ENCODE measurements at regions not wholly inside any gene's neighbourhood (a gene's known extent, or its start where the extent isn't known, plus 50 kb on each side); places are given as distances from the start of the nearest gene placed in this dataset.

DNA sequence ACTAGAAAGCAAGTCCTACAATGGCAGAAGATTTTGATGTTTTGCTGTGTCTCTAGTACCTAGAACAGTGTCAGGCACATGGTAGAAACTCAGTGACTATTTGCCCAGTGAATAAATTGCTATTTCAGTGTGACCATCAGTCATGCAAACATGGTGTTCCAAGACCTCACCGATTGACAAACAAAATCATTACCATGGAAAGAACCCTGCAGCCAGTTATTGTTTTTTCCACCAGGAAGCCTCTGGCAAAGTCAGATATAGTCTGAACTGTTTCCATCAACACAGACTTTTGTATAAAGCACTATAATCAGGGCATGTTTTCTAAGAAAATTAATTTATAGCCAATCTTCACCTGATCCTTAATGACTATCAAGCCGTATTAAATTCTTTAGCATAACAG is 97.3 kb upstream of the RASSF8 start:
- TF ChIP-seq, protein P1, sequence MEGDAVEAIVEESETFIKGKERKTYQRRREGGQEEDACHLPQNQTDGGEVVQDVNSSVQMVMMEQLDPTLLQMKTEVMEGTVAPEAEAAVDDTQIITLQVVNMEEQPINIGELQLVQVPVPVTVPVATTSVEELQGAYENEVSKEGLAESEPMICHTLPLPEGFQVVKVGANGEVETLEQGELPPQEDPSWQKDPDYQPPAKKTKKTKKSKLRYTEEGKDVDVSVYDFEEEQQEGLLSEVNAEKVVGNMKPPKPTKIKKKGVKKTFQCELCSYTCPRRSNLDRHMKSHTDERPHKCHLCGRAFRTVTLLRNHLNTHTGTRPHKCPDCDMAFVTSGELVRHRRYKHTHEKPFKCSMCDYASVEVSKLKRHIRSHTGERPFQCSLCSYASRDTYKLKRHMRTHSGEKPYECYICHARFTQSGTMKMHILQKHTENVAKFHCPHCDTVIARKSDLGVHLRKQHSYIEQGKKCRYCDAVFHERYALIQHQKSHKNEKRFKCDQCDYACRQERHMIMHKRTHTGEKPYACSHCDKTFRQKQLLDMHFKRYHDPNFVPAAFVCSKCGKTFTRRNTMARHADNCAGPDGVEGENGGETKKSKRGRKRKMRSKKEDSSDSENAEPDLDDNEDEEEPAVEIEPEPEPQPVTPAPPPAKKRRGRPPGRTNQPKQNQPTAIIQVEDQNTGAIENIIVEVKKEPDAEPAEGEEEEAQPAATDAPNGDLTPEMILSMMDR (IDR thresholded peaks at IDR 0.05): no peak
- TF ChIP-seq POLR2A (IDR thresholded peaks at IDR 0.05; ENCODE audit: low read depth) (no peak), POLR2AphosphoS5 (IDR thresholded peaks at IDR 0.05) (no peak)

Measured in esophagus muscularis mucosa (tissue), 3 donors.